ENCODE measurements at regions not wholly inside any gene's neighbourhood (a gene's known extent, or its start where the extent isn't known, plus 50 kb on each side); places are given as distances from the start of the nearest gene placed in this dataset.

DNA sequence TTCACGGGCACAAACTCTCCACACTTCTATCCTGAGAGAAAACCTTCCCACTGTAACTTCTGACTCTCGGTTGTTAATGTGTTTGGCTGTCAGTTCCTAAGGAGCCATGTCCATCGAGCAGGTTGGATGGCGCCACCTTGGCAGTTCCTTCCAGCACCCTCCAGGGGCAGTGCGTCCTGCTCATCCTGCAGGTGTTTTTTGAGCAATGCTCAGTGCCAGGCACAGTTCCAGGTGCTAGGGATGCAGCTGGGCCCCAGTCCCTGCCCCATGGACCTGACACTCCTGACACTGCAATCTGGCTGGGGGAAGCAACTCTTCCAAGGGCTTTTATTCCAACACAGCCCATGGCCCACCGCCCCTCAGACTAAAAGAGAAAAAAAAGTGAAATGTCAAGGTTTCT is 376.4 kb downstream of the PREX1 start:
- TF ChIP-seq, protein P1, sequence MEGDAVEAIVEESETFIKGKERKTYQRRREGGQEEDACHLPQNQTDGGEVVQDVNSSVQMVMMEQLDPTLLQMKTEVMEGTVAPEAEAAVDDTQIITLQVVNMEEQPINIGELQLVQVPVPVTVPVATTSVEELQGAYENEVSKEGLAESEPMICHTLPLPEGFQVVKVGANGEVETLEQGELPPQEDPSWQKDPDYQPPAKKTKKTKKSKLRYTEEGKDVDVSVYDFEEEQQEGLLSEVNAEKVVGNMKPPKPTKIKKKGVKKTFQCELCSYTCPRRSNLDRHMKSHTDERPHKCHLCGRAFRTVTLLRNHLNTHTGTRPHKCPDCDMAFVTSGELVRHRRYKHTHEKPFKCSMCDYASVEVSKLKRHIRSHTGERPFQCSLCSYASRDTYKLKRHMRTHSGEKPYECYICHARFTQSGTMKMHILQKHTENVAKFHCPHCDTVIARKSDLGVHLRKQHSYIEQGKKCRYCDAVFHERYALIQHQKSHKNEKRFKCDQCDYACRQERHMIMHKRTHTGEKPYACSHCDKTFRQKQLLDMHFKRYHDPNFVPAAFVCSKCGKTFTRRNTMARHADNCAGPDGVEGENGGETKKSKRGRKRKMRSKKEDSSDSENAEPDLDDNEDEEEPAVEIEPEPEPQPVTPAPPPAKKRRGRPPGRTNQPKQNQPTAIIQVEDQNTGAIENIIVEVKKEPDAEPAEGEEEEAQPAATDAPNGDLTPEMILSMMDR (IDR thresholded peaks at IDR 0.05) = no peak
- TF ChIP-seq POLR2A (IDR thresholded peaks at IDR 0.05) = no peak
